ENCODE measurements at regions not wholly inside any gene's neighbourhood (a gene's known extent, or its start where the extent isn't known, plus 50 kb on each side); places are given as distances from the start of the nearest gene placed in this dataset.

DNA sequence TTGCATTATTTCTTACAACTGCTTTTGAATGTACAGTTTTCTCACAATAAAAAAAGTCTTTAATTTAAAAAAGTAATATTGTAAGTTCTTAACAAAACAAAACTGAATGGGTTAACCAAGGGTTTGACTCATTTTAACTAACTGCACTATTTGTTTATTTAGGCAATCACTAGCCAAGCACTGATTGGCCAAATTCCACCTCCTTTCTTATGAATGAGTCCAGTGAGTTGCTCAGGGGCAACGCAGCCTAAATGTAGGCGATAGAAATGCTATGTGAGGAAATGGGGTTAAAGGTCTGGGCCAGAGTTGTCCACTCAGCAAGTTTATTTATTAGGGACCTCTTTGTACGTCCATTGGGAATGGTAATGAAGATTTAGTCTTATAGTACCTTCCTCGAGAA lies 89.6 kb upstream of the MAF start:
- TF ChIP-seq, protein P1, sequence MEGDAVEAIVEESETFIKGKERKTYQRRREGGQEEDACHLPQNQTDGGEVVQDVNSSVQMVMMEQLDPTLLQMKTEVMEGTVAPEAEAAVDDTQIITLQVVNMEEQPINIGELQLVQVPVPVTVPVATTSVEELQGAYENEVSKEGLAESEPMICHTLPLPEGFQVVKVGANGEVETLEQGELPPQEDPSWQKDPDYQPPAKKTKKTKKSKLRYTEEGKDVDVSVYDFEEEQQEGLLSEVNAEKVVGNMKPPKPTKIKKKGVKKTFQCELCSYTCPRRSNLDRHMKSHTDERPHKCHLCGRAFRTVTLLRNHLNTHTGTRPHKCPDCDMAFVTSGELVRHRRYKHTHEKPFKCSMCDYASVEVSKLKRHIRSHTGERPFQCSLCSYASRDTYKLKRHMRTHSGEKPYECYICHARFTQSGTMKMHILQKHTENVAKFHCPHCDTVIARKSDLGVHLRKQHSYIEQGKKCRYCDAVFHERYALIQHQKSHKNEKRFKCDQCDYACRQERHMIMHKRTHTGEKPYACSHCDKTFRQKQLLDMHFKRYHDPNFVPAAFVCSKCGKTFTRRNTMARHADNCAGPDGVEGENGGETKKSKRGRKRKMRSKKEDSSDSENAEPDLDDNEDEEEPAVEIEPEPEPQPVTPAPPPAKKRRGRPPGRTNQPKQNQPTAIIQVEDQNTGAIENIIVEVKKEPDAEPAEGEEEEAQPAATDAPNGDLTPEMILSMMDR (IDR thresholded peaks at IDR 0.05; ENCODE audit: insufficient read depth, low read depth, low read length, missing control alignments): no peak
- H3K4me3 ChIP-seq (ENCODE audit: low read depth, low read length): no peak overlapping the region
- no peak for DNase-seq (ENCODE audit: low read depth)

DNA sequence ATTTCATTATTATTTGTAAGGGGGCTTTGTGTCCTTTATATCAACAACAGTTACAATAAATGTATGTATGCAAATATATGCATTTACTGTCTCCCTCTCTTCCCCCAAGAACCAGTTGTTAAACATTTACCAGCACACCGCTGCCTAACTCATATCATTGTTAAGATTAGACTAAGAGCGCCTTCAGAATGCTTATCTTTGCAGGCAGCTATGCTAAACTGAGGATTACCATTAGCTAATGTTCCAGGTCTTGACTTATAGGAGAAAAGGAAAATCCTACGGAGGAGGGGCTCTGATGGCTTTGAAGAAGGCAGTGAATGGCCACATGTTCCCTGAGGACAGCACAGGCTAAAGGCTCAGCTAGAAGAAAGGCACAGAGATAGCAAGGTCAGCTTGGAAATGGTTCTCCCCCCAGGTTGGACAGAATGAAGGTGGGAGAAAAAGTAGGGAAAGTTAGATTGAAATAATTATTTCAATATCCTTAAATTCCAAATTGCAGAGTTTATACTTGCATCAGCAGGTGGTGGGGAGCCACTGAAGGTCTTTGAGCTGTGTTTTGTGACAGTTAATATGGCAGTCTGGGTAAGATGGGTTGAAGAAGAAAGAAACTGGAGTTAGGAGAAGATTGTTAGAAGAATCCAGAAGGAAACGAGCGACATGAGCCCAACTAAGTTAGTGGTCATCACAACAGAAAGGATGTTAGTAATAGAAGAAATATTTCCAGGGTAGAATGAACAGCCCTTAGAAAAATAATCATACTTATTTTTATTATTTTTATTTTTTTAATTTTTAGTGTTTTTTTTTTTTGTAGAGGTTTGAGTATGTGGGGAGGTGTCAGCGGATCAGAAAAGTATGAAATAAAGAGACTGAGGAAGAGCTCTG lies 87.0 kb upstream of the MAF start:
- DNase-seq (ENCODE audit: low read depth): no peak
- TF ChIP-seq, protein P1 (IDR thresholded peaks at IDR 0.05; ENCODE audit: insufficient read depth, low read depth, low read length, missing control alignments): no peak
- no peak overlapping the region for H3K4me3 ChIP-seq (ENCODE audit: low read depth, low read length)

GRCh38 chr16:79685871-79686270 lies 85.3 kb upstream of the MAF start:
- no peak for DNase-seq (ENCODE audit: low read depth)
- TF ChIP-seq, protein P1 (IDR thresholded peaks at IDR 0.05; ENCODE audit: insufficient read depth, low read depth, low read length, missing control alignments): no peak
- no peak overlapping the region for H3K4me3 ChIP-seq (ENCODE audit: low read depth, low read length)

DNA sequence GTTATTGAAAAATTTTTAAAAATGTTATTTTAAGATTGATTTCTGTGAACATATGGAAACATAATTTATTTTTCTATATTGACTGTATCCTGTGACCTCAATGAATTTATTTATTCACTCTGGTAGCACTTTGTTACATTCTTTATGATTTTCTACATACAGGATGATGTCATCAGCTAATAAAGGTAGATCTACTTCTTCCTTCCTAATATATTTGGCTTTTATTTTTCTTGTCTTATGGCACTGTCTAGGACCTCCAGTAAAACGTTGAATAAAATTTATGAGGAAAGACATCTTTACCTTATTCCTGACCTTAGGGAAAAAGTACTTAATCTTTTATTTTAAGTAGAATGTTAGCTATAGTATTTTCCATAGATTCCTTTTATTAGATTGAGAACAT lies 78.8 kb upstream of the MAF start:
- DNase-seq (ENCODE audit: low read depth): no peak
- TF ChIP-seq, protein P1 (IDR thresholded peaks at IDR 0.05; ENCODE audit: insufficient read depth, low read depth, low read length, missing control alignments): no peak
- H3K4me3 ChIP-seq (ENCODE audit: low read depth, low read length): no peak overlapping the region

DNA sequence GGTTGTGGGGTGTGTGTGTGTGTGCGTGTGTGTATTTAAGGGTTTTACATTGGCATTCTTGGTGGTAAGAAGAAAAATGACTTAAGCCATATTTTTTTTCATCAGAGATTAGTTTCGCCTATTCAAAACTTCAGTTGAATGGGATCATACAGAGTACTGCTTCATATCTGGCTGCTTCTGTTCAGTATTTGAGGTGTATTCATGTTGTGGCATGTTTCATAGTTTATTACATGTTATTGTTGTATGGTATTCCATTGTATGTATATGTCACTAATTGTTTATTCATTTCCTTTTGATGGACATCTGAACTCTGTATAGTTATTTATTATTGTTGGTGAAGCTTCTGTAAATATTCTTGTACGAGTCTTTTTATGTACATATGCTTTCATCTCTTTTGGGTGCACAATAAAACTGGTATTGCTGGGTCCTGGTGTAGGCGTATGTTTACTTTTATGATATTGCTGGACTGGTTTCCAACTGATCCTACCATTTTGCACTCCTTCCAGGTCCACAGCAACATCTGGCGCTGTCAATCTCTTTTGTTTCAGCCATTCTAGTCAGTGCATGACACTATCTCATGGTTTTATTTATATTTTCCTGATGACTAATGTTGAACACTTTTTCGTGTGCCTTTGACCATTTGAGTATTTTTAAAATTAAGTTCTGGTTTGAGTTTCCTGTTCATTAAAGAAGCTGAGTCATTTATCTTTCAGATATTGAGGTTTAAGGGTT lies 77.4 kb upstream of the MAF start:
- TF ChIP-seq, protein P1 (IDR thresholded peaks at IDR 0.05; ENCODE audit: insufficient read depth, low read depth, low read length, missing control alignments): no peak
- no peak for DNase-seq (ENCODE audit: low read depth)
- H3K4me3 ChIP-seq (ENCODE audit: low read depth, low read length): no peak overlapping the region

DNA sequence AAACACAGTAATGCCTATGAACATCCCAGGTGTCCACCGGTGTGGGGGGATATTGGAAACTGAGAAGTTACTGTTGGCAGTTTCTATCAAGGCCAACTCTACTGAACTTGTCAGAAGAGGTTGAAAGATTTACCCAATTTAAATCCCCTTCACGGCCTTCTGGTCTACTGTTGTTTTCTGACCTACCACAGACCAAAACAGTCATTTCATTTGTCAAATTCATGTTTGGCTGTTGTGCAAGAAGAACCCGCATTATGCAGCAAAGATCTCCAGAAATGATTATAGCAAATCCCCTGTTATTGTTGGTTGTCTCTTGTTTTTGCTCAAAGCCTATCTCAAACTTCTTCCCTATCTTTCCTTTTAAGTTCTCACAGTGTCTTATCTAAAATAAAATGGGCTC lies 73.1 kb upstream of the MAF start:
- H3K4me3 ChIP-seq (ENCODE audit: low read depth, low read length): no peak overlapping the region
- no peak for DNase-seq (ENCODE audit: low read depth)
- TF ChIP-seq, protein P1 (IDR thresholded peaks at IDR 0.05; ENCODE audit: insufficient read depth, low read depth, low read length, missing control alignments): no peak

All from GM12865 (cell line).